ENCODE measurements at regions not wholly inside any gene's neighbourhood (a gene's known extent, or its start where the extent isn't known, plus 50 kb on each side); places are given as distances from the start of the nearest gene placed in this dataset.
"Not testable (repeated sequence)": the region's sequence is repeated elsewhere in the genome, so short reads cannot be mapped to it uniquely, and the experiment has no call there.

DNA sequence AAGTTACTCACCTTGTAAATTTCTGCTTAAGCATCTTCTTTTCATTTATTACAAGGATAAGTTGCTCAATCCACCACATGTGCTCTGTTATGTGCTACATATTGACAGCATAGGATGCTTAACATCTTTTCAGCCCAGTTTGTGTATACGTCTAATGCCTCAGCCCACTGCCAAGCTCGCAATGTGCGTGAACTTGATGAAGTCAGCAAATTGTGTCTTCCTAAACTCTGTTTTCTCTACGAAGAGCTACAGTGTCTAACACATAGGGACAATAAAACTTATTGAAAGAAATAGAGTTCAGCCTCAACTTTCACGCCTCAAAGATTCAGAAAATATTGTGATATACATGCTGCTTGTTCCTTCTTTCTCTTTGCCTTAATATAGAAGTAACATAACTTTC lies 500.0 kb downstream of the TFAP2B start:
- DNase-seq (ENCODE audit: low read depth), result no peak

DNA sequence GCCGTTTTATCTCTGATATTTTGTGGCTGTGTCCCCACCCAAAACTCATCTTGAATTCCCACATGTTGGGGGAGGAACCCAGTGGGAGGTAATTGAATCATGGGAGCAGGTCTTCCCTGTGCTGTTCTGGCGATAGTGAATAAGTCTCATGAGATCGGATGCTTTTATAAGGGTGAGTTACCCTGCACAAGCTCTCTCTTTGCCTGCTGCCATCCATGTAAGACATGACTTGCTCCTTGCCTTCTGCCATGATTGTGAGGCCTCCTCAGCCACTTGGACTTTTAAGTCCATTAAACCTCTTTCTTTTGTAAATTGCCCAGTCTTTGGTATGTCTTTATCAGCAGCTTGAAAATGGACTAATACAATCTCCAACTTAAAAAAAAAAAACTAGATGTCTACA lies 502.8 kb downstream of the TFAP2B start:
- not testable (repeated sequence) for DNase-seq (ENCODE audit: low read depth)

DNA sequence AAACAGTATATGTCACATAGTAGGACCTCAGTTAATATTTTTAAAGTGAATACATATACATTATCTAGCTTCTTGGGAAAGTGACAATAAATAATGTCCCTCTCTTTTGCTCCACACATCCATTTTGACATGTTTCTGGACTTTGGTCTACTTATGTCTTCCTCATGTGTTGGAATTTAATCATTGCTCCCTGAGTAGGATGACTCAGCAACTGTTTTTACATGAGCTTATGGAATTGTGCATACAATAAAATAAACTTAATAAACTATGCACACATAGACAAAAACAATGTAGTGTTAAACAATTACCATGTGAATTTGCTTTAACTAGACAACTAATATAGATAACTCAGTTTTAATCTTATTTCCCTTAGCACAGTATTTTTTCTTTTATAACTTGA lies 503.8 kb downstream of the TFAP2B start:
- DNase-seq (ENCODE audit: low read depth), result no peak

DNA sequence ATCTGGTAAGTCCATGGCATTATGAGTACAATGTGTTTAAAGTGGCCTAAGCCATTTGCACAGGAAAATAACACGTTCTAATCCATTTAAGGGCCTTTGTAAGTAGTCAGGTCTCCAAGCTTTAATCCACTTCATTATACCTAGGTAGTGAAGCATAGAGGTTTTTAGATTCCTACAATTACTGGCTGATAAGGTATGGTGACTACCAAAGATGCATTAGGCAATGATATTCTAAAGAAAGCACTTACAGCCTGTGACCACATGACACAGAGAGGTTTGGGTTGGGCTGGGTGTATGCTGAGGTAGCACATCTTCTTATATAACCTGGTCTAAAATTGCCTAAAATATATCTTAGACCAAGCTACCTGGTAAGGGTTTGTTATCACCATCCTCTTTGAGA lies 504.4 kb downstream of the TFAP2B start:
- DNase-seq (ENCODE audit: low read depth), result no peak

DNA sequence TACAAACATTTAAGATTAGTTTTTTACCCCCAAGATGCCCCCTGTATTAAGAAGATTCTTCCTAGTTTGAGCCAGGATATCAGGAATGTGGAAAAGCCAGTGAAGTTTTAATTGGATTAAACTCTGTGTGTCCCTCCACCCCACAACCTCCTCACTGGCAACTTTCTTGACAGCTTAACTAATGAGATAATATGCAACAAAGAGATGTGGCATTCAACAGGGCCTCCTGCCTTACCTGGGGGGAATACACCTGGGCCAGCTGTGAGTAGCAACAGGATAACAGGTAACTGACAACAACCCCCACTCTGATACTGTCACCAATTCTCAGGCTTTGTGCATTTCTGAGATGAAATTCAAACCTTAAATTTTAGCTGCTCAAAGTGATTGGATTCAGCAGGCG lies 512.3 kb downstream of the TFAP2B start:
- no peak for DNase-seq (ENCODE audit: low read depth)

DNA sequence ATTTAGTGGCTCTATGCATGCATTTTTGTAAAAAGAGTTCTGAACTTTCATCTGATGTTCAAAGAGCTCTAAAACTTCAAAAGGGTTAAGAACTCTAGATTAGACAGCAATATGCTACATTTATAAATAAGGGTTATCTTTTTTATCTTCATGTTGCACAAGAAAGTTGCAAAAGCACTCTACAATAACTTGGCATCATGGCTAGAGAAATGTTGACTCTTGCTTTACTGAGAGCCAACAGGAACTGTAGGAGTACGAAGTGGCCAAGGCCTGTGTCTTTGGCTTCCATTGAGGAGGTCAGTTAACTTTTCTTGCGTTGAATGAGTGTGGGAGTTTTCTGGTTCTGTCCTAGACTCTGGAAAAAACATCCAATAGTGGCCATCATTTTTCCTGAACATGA lies 516.9 kb downstream of the TFAP2B start:
- DNase-seq (ENCODE audit: low read depth), result no peak

DNA sequence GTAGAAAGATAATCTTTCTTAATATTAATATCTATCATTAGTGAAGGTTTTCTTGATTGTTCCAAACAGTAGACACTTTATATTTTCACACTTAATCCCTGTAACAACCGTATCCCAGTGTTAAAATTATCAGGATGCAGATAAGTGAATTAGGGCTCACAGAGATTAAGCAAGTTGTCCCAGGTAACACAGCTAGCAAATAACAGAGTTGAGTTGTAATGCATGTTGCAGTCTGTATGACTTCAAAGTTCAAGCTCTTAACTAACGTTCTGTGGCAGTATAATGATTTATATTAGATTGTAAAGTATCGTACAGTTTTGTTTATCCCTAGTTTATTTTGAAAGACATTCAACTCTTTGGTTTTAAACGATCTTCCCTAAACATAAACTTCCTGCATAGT lies 517.5 kb downstream of the TFAP2B start:
- no peak for DNase-seq (ENCODE audit: low read depth)

DNA sequence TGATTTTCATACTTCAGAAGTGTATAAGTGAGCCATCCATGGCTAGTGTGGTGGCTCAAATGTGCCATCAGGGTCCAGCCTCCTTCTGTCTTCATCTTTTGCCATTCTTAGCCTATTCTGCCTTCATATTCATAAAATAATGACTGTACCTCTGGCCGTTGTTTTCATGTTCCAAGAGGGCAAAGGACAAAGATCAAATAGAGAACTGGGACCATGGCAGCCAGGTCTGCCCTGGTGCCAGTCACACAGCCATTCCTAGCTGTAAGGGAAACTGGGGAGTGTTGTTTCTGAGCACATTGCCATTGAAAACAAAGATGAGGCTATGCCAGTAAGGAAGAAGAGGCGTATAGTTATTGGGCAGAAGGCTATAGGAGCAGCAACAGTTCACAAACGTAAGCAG lies 518.6 kb downstream of the TFAP2B start:
- no peak for DNase-seq (ENCODE audit: low read depth)

DNA sequence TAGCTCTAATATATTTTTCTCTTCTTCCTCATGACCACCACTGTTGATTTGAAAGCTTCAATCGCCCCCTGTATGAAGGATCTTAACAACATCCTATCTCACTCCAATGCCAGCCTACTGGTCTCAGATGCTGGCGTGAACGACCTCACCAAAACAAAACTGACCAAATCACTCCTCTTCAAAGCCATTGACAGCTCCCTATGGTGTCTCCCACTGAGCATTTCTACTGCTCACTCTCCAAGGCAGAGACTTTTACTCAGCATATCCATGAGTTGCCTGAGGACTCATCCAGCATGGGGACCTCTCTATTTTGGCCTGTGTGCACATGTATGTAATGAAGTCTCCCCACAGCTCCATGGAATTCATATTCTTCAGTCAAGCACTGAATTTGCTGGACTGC lies 520.4 kb downstream of the TFAP2B start:
- no peak for DNase-seq (ENCODE audit: low read depth)

DNA sequence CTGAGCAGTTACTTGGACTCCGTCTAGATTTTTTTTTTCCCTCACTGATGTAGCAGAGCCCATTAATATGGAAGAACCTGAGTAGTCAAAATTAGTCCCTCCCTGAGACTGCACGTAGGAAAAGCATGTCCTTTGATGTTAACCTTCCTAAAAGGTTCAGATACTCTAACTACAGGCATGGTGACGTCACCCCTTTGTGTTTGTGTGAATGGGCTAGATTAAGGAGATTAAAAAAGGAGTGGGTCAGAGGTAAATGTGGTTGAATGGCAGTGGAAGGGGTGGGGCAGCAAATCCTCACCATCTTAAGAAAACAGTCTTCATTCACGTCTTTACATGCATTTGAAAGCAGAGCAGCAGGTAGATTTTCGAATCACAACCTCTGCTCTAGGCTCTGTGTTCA lies 521.1 kb downstream of the TFAP2B start:
- no peak for DNase-seq (ENCODE audit: low read depth)

DNA sequence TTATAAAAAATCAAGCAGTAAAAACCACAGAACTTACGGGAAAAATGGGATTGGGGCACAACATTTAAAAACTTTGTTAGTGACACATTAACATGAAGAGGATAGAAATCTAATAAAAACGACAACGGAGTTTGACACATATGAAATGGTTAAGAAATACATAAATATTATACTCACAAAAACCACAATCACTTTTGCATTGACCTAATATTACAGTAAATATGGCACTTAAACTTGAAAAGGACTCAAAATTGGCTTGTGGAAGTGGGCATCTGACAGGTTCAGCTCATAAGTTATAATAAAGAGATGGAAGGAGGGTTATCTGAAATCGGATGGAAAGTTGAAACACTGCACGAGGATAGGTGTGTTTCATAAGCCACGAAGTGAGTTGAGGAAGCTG lies 523.7 kb downstream of the TFAP2B start:
- DNase-seq (ENCODE audit: low read depth), result no peak

DNA sequence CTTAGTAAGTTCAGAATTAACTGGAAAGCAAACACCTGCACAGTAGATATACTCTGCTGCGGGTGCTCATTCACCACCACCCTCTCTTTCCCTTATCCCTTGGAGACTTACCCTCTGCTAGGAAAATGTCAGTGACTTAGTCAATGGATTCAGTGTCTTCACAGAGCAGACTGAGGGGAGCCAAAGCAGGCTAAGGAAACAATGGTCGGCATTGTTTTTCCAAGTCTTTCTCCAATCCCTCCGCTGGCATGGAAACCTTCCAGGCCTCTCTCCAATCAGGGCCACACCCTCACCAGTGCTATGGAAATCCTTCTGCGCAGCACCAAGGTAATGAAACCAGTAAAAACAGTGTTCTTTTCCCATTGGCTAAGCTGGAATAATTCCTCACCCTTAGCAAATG lies 531.2 kb downstream of the TFAP2B start:
- no peak for DNase-seq (ENCODE audit: low read depth)

DNA sequence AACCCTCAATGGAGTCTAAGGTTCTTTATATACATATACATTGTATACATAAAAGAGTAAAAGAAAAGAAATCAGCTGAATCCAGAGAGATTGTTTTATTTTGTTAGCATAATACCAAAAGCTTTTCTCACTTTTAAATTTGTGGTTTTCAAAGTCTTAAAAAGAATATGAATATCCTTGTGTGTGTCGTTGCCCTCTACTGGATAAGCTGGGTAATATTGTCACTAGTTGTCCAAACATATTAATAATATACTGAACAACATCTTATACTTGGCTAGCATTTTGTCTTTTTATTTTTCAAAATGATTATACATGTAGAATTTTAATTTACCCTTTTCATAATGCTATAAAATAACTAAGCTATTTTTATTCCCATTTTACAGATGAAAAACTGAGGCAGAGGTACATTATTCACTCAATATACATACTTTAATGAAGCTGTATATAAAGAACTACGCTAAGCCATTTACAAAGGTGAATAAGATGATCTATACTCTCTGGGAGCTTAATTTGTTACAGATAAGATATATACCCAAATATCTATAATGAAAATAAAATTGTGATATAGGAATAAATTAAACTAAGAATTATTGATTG lies 531.7 kb downstream of the TFAP2B start:
- DNase-seq (ENCODE audit: low read depth), result no peak

DNA sequence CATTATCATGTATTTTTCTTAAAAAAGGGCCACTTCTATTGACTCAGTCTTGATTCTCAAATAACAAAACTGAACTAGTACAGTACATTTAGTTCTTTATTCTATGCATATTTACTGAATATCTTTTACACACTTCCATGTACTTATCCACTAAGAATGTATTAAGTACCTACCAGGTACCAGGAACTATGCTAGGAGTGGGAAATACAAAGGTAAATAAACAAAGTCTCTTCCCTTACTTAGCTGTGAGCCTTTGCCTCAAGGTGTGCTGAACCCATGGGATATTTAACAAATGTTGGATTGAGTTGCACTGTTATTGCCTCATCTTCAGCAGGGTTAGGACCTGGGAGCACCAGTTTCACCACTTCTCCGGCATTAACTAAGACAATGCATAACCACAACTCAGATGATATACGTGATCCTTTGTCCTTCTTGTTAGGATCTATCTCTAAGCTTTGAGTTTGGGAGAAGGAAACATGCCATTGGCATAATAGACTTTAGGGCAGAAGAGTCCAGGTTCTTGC lies 533.9 kb downstream of the TFAP2B start:
- no peak for DNase-seq (ENCODE audit: low read depth)

DNA sequence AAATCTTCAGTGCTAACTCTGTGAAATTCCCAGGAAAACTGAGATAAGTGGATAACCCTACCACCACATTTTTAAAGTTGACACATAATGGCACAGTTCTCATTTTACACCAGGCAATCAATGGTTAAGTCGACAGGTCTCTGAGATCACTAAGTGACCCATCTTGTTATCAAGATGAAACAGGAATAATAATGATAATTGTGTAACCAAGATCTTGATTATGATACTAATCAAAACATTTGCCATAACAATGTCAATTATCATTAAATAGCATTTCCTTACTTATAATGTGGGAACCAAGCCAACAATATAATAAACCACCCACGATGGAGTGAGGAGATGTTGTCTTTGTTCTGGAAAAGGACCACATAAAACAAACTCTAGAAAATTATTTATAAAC lies 541.6 kb downstream of the TFAP2B start:
- no peak for DNase-seq (ENCODE audit: low read depth)

DNA sequence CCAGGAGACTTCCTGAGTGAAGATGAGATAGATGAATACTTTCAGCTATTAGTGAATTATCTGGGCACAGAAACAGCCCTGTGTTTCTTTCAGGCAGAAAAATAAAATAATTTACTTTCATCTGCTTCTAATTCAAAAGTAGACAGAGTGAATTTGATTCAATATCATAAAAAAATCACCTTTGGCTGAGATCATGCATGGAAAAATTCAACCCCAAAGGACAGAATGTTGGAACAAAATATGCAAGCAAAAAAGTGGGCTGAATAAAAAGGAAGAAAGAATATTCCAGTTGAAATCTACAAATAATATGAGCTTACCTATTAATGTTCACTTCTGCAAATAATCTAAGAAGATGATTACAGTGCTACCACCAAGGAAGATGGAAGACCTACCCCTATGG lies 546.9 kb downstream of the TFAP2B start:
- DNase-seq (ENCODE audit: low read depth), result no peak

DNA sequence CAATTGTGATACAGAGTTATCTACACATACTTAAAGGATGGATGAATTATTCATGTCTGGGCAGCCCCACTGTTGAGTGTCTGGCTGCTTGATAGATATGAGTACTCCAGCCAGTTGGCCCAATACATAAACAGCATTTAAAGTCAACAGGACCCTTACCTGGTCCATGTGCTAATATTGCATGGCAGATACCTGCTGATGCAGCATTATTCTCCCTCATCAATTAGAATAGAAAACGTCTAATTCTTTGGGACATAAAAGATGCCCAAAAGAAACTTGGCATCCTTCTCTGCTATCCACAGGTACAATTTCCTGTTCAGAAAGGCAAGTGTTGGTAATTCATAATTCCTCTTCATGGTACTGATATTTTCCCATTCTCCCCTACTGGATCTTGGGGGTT lies 550.8 kb downstream of the TFAP2B start:
- DNase-seq (ENCODE audit: low read depth), result no peak

DNA sequence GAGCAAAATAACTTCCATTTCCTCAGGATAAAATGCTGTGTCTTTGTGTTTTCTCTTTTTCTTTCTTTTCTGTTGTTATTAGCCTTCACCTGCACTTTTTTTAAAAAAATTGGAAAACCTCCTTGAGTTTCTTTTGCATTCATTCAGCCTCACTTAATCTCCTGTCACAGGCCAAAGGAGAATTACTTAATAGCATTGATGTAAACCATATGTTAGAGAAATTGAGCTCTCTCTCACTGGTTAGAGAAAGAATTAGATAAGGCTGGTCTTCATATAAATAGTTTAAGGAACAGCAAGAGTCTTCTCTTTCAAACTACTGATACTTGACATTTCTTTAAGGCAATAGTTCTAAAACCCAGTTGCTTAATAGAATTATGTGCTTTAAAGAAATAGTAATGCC lies 564.2 kb downstream of the TFAP2B start:
- no peak for DNase-seq (ENCODE audit: low read depth)

DNA sequence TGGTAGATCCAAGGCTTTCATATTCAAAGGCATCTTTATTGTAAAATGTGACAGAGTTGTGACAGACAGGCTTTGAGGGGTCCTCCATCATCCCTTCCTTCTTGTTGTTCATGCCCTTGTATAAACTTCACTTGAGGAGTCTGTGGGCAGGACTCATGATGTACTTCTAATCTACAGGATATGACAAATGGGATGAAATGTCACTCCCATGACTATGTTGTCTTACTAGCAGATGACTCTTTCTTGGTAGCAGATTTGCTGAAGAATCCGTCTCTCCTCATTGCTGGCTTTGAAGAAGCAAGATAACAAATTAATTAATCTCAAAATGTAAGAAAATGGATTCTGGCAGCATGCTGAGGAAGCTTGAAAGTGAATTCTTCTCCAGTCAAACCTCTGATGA lies 566.1 kb downstream of the TFAP2B start:
- no peak for DNase-seq (ENCODE audit: low read depth)

DNA sequence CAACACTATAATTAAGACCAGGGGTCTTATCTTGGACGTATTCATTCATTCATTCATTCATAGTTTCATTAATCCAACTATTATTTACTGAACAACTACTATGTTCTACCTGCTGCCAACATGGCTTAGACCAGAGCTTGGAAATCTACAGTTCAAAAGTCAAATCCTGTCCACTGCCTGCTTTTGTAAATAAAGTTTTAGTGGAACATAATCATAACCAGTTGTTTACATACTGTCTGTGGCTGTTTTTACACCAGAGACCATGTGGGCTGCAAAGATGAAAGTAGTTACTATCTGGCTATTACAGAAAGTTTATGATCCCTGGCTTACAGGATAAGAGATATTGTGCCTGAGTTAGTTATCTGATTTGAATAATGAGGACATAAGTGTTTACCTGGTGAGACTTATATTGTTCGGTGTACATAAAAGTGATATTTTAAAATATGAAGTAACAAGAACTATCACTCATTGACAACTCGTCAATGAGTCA lies 567.7 kb downstream of the TFAP2B start:
- DNase-seq (ENCODE audit: low read depth), result no peak

DNA sequence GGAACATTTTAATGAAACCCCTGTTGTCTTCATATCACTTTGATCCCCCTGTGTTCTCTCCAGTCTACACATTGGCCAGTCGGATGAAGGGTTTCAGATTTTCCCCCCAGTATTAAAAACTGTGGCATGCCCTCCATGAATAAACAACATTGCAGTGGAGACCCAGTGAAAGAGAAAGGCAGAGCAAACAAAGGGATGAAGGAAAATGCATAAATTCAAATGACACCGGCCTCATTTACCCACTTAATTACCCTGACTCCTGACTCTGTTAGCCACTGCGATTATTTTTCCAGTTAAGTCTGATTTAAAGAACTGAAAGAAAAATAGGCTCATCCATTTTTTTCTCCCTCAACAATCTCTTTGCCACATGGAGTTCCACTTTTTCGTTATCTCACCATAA lies 569.2 kb downstream of the TFAP2B start:
- DNase-seq (ENCODE audit: low read depth), result no peak

DNA sequence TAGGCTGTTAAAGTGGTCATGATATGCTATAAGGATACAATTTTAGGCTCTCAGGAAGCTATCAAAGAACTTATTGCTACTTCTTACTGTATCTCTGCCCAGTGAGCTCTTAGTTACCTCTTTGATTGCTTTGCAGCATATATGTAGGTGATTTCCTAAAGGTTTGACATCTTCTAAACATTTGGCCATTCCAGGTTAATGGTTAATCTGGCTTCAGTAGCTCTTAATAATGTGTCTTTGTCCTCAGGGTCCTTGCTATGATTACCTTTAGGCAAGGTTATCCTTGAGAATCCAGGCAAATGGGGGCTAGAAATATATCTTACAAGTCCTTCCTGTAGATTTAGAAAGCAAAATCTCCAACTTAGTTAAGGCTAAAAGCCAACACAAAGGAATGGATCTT lies 575.4 kb downstream of the TFAP2B start:
- no peak for DNase-seq (ENCODE audit: low read depth)

DNA sequence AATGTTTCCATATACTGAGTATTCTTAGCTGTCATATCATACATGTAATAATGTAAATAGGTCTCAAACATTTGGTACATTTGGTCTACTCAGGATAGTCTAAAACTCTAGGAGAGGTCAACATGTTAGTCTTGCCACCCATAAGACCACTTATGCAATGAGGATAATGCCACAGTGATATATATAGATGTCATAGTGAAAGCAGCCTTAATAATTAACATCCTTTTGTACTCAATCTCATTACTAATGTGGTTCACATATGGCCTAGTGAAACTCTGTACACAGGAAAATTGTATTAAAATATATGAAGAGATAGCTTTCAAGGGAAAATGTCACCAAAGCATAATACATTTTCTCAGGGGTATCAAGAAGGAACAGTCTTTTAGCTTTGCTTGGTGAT lies 577.9 kb downstream of the TFAP2B start:
- DNase-seq (ENCODE audit: low read depth), result no peak

DNA sequence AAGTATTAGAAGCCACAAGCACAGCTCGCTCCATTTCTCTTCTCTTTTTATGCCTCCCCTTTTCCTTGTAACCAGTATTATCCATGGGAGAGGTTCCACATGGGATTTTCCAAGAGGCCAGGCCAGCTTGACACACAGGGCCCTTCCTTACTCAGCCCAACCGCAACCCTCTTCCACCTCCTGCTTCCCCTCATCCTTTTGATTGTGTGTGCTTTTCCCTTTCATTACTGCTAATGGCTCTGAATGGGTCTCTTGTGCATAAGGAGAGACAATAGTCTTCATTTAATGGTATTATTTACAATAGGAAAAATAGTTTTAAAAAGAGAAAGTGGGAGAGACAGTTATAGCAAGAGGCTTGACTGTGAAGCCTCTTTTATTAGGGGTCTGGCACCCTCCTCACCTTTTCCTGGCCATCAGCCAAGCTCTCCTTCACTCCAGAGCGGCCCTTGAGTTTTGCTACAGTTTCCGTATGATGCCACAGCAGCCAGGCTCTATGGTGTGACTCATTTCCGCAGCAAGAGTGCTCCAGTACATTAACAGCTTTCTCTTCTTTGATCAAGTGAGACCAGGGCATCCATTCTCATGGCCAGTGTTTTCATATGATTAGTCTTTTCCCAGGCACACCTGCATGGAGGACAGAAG lies 579.5 kb downstream of the TFAP2B start:
- no peak for DNase-seq (ENCODE audit: low read depth)
